Ascending aorta (tissue), 2 donors: ENCODE measurements at regions not wholly inside any gene's neighbourhood (a gene's known extent, or its start where the extent isn't known, plus 50 kb on each side); places are given as distances from the start of the nearest gene placed in this dataset.

Experiments used
- DNase-seq, 2 donors: peaks; one replicate each; pipeline ENCODE4 v3.0.0-alpha.2; 2019; ENCODE audit warnings: low spot score in 2 of 2
- H3K27ac ChIP-seq, 2 donors: fragments of 200-600 bp; sonication (generic); one replicate each; pipeline ENCODE4 v1.5.1; 2016 to 2017; ENCODE audit warnings: mild to moderate bottlenecking in 1 of 2
- H3K27me3 ChIP-seq: fragments of 200-600 bp; sonication (generic); one replicate; pipeline ENCODE4 v1.5.1; 2017
- H3K36me3 ChIP-seq, 2 donors: fragments of 200-600 bp; sonication (generic); one replicate each; pipeline ENCODE4 v1.5.1; 2016
- H3K4me1 ChIP-seq, 2 donors: fragments of 200-600 bp; sonication (generic); one replicate each; pipeline ENCODE4 v1.5.1; 2016 to 2017; ENCODE audit warnings: mild to moderate bottlenecking in 1 of 2
- H3K4me3 ChIP-seq, 2 donors: fragments of 200-600 bp; sonication (generic); one replicate each; pipeline ENCODE4 v1.5.1; 2016 to 2017; ENCODE audit warnings: mild to moderate bottlenecking in 1 of 2
- H3K9me3 ChIP-seq, 2 donors: fragments of 200-600 bp; sonication (generic); one replicate each; pipeline ENCODE4 v1.5.1; 2016
- intact Hi-C: fragments of 100-400 bp; cut with DNase I; formaldehyde crosslinking; loops from one replicate; pipeline ENCODE4 v1.15.1; 2023
- TF ChIP-seq, protein P1 (sequence below), 3 experiments: fragments of 200-600 bp in 2 of 3; fragments of 450-650 bp in 1 of 3; sonication (generic) in 2 of 3; IDR thresholded peaks; one replicate each; pipeline ENCODE4 v1.5.1; 2016 to 2019; ENCODE audit warnings: antibody characterized with exemption in 3 of 3, mild to moderate bottlenecking in 1 of 3, moderate library complexity in 1 of 3

DNA sequence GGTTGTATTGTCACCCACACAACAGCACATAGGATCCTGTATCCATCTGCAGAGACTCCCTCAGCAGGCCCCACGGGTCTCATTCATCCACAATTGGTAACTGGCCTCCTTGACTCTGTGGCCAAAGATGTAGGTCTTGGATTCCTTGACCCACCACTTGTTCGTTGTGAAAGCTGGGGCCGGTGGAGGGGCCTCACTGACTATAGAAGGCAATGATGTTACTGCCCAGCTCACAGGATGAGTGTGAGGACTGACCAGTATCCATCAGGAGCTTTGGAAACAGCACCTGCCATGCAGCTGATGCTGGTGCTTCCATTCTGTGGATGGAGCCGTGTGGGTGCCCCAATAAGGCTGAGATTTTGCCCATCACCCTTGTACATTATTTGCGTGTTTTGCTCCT, 615.7 kb downstream of the BRD1 start:
- TF ChIP-seq, protein P1, sequence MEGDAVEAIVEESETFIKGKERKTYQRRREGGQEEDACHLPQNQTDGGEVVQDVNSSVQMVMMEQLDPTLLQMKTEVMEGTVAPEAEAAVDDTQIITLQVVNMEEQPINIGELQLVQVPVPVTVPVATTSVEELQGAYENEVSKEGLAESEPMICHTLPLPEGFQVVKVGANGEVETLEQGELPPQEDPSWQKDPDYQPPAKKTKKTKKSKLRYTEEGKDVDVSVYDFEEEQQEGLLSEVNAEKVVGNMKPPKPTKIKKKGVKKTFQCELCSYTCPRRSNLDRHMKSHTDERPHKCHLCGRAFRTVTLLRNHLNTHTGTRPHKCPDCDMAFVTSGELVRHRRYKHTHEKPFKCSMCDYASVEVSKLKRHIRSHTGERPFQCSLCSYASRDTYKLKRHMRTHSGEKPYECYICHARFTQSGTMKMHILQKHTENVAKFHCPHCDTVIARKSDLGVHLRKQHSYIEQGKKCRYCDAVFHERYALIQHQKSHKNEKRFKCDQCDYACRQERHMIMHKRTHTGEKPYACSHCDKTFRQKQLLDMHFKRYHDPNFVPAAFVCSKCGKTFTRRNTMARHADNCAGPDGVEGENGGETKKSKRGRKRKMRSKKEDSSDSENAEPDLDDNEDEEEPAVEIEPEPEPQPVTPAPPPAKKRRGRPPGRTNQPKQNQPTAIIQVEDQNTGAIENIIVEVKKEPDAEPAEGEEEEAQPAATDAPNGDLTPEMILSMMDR (IDR thresholded peaks at IDR 0.05) = no peak
- no peak overlapping the region for H3K4me3 ChIP-seq
- no peaks in the 10 kb centered on the region for H3K36me3 ChIP-seq
- DNase-seq = peak in 1 of 2 donors; percentile 22
- H3K4me1 ChIP-seq = no peaks in the 10 kb centered on the region
- no peak overlapping the region for H3K27ac ChIP-seq
- H3K27me3 ChIP-seq = no peaks in the 10 kb centered on the region
- intact Hi-C loops = no loop called here
- H3K9me3 ChIP-seq = no peaks in the 10 kb centered on the region

DNA sequence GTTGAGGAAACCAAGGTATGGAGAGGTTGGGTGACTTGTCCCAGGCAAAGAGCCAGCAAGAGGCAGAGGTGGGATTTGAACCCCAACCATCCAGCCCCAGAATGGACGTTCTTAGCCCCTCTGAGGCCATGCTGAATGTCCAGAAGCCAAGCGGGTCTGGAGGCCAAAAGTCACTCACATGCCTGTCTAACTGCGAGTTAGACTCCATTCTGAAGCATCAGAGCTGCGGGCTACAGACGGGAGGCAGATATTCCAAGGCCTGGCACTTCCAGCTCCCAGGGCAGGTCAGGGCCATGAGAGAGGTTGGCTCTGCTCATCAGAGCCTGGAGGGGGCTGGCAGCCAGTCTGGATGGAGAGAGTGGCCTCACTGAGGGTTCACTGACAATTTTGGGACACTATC, 616.5 kb downstream of the BRD1 start:
- Histone ChIP-seq H3K4me3 (no peak overlapping the region), H3K27ac (no peak overlapping the region), H3K9me3 (no peaks in the 10 kb centered on the region), H3K27me3 (no peaks in the 10 kb centered on the region), H3K36me3 (no peaks in the 10 kb centered on the region), H3K4me1 (no peaks in the 10 kb centered on the region)
- TF ChIP-seq, protein P1 (IDR thresholded peaks at IDR 0.05) = no peak
- peak in 1 of 2 donors; percentile 19 for DNase-seq
- intact Hi-C loops = no loop called here

DNA sequence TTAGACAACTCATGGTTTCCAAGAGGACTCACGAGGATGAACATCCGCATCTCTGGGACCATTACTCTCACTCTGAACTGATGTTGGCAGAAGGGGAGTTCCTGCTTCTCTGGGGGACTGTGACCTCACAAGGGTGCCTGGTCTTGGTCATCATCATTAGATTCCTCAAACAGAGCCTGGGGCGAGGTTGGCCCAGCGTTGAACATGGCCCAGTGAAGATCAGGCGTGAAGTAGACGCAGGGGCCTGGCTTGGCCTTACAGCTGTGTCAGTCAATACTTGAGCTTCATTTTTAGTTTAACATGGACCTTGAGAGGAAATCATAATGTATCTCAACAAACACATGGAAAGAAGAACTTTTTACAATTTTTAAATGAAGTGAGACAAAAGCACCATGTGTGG, 617.1 kb downstream of the BRD1 start:
- Histone ChIP-seq H3K9me3 (no peaks in the 10 kb centered on the region), H3K4me3 (no peak overlapping the region), H3K36me3 (no peaks in the 10 kb centered on the region), H3K27ac (no peak overlapping the region), H3K27me3 (no peaks in the 10 kb centered on the region), H3K4me1 (no peaks in the 10 kb centered on the region)
- TF ChIP-seq, protein P1 (IDR thresholded peaks at IDR 0.05) = no peak
- intact Hi-C loops = no loop called here
- peak in 1 of 2 donors; percentile 39 for DNase-seq

DNA sequence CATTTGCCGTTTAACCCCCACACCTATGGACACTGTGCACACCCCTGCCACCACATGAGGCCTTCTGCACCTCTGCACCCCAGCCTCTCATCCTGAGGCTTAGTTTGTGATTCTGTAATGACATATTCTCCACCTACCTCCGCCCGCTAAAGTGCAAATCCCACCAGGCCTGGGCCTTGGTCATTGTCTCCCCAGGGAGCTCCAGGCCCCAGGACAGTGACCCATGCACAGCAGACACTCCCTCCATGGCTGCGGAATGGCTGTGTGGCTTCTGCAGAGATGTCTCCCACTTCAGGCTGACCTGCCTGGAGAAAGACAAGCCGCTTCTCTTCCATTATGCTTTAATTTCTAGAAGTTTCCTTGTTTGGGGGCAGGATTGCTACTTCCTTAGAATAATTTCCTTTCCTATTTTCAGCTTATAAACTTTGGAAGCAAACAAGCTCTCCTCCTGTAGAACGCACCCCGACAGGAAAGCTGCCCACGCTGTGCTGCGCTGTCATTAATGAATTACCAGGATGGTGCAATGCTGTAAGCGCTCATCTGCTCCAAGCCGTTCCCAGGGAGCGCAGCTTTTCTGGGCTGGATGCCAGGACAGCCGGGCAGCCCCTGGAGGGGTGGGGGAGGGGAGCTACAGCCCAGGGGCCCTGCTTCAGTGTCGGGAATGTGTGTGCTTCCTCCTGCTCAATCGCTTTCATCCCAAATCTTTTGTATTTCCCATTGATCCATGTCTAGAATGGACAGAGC, 618.0 kb downstream of the BRD1 start:
- Histone ChIP-seq H3K36me3 (no peaks in the 10 kb centered on the region), H3K4me3 (no peak overlapping the region), H3K9me3 (no peaks in the 10 kb centered on the region), H3K27me3 (no peaks in the 10 kb centered on the region), H3K27ac (no peak overlapping the region), H3K4me1 (no peaks in the 10 kb centered on the region)
- DNase-seq = peak in 1 of 2 donors; percentile 52
- intact Hi-C loops = no loop called here
- TF ChIP-seq, protein P1 (IDR thresholded peaks at IDR 0.05) = no peak

DNA sequence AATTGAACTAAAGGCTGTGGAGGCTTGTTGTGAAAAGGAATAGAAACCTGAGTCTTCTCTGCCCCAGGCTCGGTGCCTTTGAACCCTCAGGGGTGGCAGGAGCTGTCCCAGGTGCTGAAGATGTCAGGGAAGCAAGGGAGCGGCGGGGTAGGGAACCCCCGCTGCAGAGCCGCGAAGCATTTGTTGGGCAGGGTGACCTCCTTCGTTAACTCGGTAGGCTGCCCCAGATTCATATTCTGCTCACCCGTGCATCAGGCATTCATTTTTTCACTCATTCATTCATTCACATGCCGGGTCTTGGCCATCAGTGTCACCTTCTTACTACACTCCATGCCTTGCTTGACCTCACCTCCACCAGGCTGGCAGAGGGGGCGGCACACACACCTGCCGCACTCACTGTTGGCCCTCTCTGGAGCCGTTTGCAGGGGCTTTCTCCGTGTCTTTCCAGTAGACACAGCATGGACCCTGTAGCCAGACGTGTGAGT, 618.9 kb downstream of the BRD1 start:
- Histone ChIP-seq H3K27me3 (no peaks in the 10 kb centered on the region), H3K27ac (no peak overlapping the region), H3K36me3 (no peaks in the 10 kb centered on the region), H3K4me1 (no peaks in the 10 kb centered on the region), H3K4me3 (no peak overlapping the region), H3K9me3 (no peaks in the 10 kb centered on the region)
- intact Hi-C loops = no loop called here
- peak in 1 of 2 donors; percentile 31 for DNase-seq
- TF ChIP-seq, protein P1 (IDR thresholded peaks at IDR 0.05) = no peak
